ENCODE measurements at regions not wholly inside any gene's neighbourhood (a gene's known extent, or its start where the extent isn't known, plus 50 kb on each side); places are given as distances from the start of the nearest gene placed in this dataset.

- no peaks in the 10 kb centered on the region for H3K36me3 ChIP-seq (ENCODE audit: insufficient read depth, low read length)
- H3K27me3 ChIP-seq (ENCODE audit: insufficient read depth, low read length, poor library complexity, severe bottlenecking) = no peaks in the 10 kb centered on the region
- H3K79me2 ChIP-seq (ENCODE audit: insufficient read depth, low read length) = no peaks in the 10 kb centered on the region
- H3K4me3 ChIP-seq (ENCODE audit: low read length, poor library complexity, severe bottlenecking) = no peak overlapping the region
- H3K4me1 ChIP-seq (ENCODE audit: insufficient read depth, low read length, poor library complexity, severe bottlenecking) = no peaks in the 10 kb centered on the region
- no peaks in the 10 kb centered on the region for H3K9me2 ChIP-seq (replicated peaks; ENCODE audit: low read depth, low read length)
- H4K20me1 ChIP-seq (ENCODE audit: insufficient read depth, low read length, poor library complexity, severe bottlenecking) = no peaks in the 10 kb centered on the region
- H3K4me2 ChIP-seq (ENCODE audit: low read depth, low read length, poor library complexity, severe bottlenecking) = no peak overlapping the region
- H2AFZ ChIP-seq (ENCODE audit: low read length) = no peak overlapping the region
- H3K9ac ChIP-seq (ENCODE audit: low read depth, low read length, poor library complexity, severe bottlenecking) = no peak overlapping the region
- no peaks in the 10 kb centered on the region for H3F3A ChIP-seq (ENCODE audit: low read depth)
- TF ChIP-seq CTCF (conservative IDR thresholded peaks at IDR 0.05; ENCODE audit: low read length) = no peak
- no peak for TF ChIP-seq EZH2phosphoT487 (IDR thresholded peaks at IDR 0.05; ENCODE audit: borderline replicate concordance)
- no peaks in the 10 kb centered on the region for H3K9me3 ChIP-seq (ENCODE audit: insufficient read depth, low read depth, low read length)
Measured at GRCh38 chr11:20260307-20260706, 100.0 kb upstream of the DBX1 start.

GRCh38 chr11:20259506-20259905, 99.2 kb upstream of the DBX1 start:
- TF ChIP-seq CTCF (conservative IDR thresholded peaks at IDR 0.05; ENCODE audit: low read length) = no peak
- TF ChIP-seq EZH2phosphoT487 (IDR thresholded peaks at IDR 0.05; ENCODE audit: borderline replicate concordance) = no peak
- no peaks in the 10 kb centered on the region for H3F3A ChIP-seq (ENCODE audit: low read depth)
- no peaks in the 10 kb centered on the region for H3K9me3 ChIP-seq (ENCODE audit: insufficient read depth, low read depth, low read length)
- no peak overlapping the region for H3K4me2 ChIP-seq (ENCODE audit: low read depth, low read length, poor library complexity, severe bottlenecking)
- no peak overlapping the region for H3K9ac ChIP-seq (ENCODE audit: low read depth, low read length, poor library complexity, severe bottlenecking)
- H2AFZ ChIP-seq (ENCODE audit: low read length) = no peak overlapping the region
- no peaks in the 10 kb centered on the region for H3K4me1 ChIP-seq (ENCODE audit: insufficient read depth, low read length, poor library complexity, severe bottlenecking)
- H3K27me3 ChIP-seq (ENCODE audit: insufficient read depth, low read length, poor library complexity, severe bottlenecking) = no peaks in the 10 kb centered on the region
- H3K79me2 ChIP-seq (ENCODE audit: insufficient read depth, low read length) = no peaks in the 10 kb centered on the region
- no peaks in the 10 kb centered on the region for H4K20me1 ChIP-seq (ENCODE audit: insufficient read depth, low read length, poor library complexity, severe bottlenecking)
- H3K4me3 ChIP-seq (ENCODE audit: low read length, poor library complexity, severe bottlenecking) = no peak overlapping the region
- no peaks in the 10 kb centered on the region for H3K36me3 ChIP-seq (ENCODE audit: insufficient read depth, low read length)
- no peaks in the 10 kb centered on the region for H3K9me2 ChIP-seq (replicated peaks; ENCODE audit: low read depth, low read length)

GRCh38 chr11:20258376-20258895, 98.2 kb upstream of the DBX1 start:
- H3K36me3 ChIP-seq (ENCODE audit: insufficient read depth, low read length) = no peaks in the 10 kb centered on the region
- H3K27me3 ChIP-seq (ENCODE audit: insufficient read depth, low read length, poor library complexity, severe bottlenecking) = no peaks in the 10 kb centered on the region
- H3K4me2 ChIP-seq (ENCODE audit: low read depth, low read length, poor library complexity, severe bottlenecking) = no peak overlapping the region
- no peaks in the 10 kb centered on the region for H4K20me1 ChIP-seq (ENCODE audit: insufficient read depth, low read length, poor library complexity, severe bottlenecking)
- TF ChIP-seq EZH2phosphoT487 (IDR thresholded peaks at IDR 0.05; ENCODE audit: borderline replicate concordance) = no peak
- no peak for TF ChIP-seq CTCF (conservative IDR thresholded peaks at IDR 0.05; ENCODE audit: low read length)
- H3F3A ChIP-seq (ENCODE audit: low read depth) = no peaks in the 10 kb centered on the region
- no peak overlapping the region for H3K9ac ChIP-seq (ENCODE audit: low read depth, low read length, poor library complexity, severe bottlenecking)
- no peaks in the 10 kb centered on the region for H3K9me2 ChIP-seq (replicated peaks; ENCODE audit: low read depth, low read length)
- no peak overlapping the region for H2AFZ ChIP-seq (ENCODE audit: low read length)
- no peaks in the 10 kb centered on the region for H3K9me3 ChIP-seq (ENCODE audit: insufficient read depth, low read depth, low read length)
- H3K4me3 ChIP-seq (ENCODE audit: low read length, poor library complexity, severe bottlenecking) = no peak overlapping the region
- no peaks in the 10 kb centered on the region for H3K79me2 ChIP-seq (ENCODE audit: insufficient read depth, low read length)
- no peaks in the 10 kb centered on the region for H3K4me1 ChIP-seq (ENCODE audit: insufficient read depth, low read length, poor library complexity, severe bottlenecking)
